Activated T-helper 2 cell treated with anti-CD3 and anti-CD28 coated beads, Interferon-gamma antibody, Interleukin-2, Interleukin-4, amounts not matched to agents 10 μg/mL and 5 μg/mL and 100 μg/mL, durations not matched to agents 14 hours and 24 hours and 36 hours (primary cell): ENCODE measurements at regions not wholly inside any gene's neighbourhood (a gene's known extent, or its start where the extent isn't known, plus 50 kb on each side); places are given as distances from the start of the nearest gene placed in this dataset.

Source experiments
- DNase-seq: peaks from one replicate; pipeline ENCODE4 v3.0.0; 2021; ENCODE audit warnings: low spot score
- H3K27ac Mint-ChIP-seq: one replicate; pipeline ENCODE4 v1.8.0; 2021; ENCODE audit warnings: mixed read lengths
- H3K27me3 Mint-ChIP-seq: one replicate; pipeline ENCODE4 v1.8.0; 2021; ENCODE audit warnings: low read depth, mixed read lengths
- H3K36me3 Mint-ChIP-seq: one replicate; pipeline ENCODE4 v1.8.0; 2021; ENCODE audit warnings: low read depth, mixed read lengths
- H3K4me1 Mint-ChIP-seq: one replicate; pipeline ENCODE4 v1.8.0; 2021; ENCODE audit warnings: low read depth, mixed read lengths
- H3K4me3 Mint-ChIP-seq: one replicate; pipeline ENCODE4 v1.8.0; 2021; ENCODE audit warnings: low read depth, mild to moderate bottlenecking, moderate library complexity, mixed read lengths
- H3K9me3 Mint-ChIP-seq: one replicate; pipeline ENCODE4 v1.8.0; 2021; ENCODE audit warnings: mixed read lengths
- intact Hi-C: fragments of 100-400 bp; cut with micrococcal nuclease; formaldehyde crosslinking; loops from one replicate; pipeline ENCODE4 v1.15.1; 2023

- DNase-seq = no peak
- Mint-ChIP-seq H3K36me3 (no peaks in the 10 kb centered on the region), H3K4me1 (no peaks in the 10 kb centered on the region), H3K9me3 (no peaks in the 10 kb centered on the region), H3K27ac (no peak overlapping the region), H3K4me3 (no peak overlapping the region), H3K27me3 (peaks cover 2% of the 10 kb centered on the region)
- intact Hi-C loops = no loop called here
These were observed 721.9 kb downstream of the PTPRU start for GRCh38 chr1:29958271-29958670.

GRCh38 chr1:29956349-29957030 is 720.2 kb downstream of the PTPRU start:
- intact Hi-C loops = no loop called here
- Mint-ChIP-seq H3K27me3 (peaks cover 2% of the 10 kb centered on the region), H3K36me3 (no peaks in the 10 kb centered on the region), H3K4me3 (no peak overlapping the region), H3K4me1 (no peaks in the 10 kb centered on the region), H3K27ac (no peak overlapping the region), H3K9me3 (no peaks in the 10 kb centered on the region)
- no peak for DNase-seq

GRCh38 chr1:29954591-29954990 is 718.3 kb downstream of the PTPRU start:
- Mint-ChIP-seq H3K27ac (no peak overlapping the region), H3K9me3 (no peaks in the 10 kb centered on the region), H3K4me3 (no peak overlapping the region), H3K4me1 (no peaks in the 10 kb centered on the region), H3K27me3 (peaks cover 2% of the 10 kb centered on the region), H3K36me3 (no peaks in the 10 kb centered on the region)
- intact Hi-C loops = no loop called here
- DNase-seq = no peak

- Mint-ChIP-seq H3K27me3 (peaks cover 2% of the 10 kb centered on the region), H3K27ac (no peak overlapping the region), H3K36me3 (no peaks in the 10 kb centered on the region), H3K4me1 (no peaks in the 10 kb centered on the region), H3K9me3 (no peaks in the 10 kb centered on the region), H3K4me3 (no peak overlapping the region)
- intact Hi-C loops = no loop called here
- no peak for DNase-seq
These were observed 717.6 kb downstream of the PTPRU start for GRCh38 chr1:29953961-29954360.

- Mint-ChIP-seq H3K4me1 (no peaks in the 10 kb centered on the region), H3K27me3 (peaks cover 2% of the 10 kb centered on the region), H3K4me3 (no peak overlapping the region), H3K36me3 (no peaks in the 10 kb centered on the region), H3K9me3 (no peaks in the 10 kb centered on the region), H3K27ac (no peak overlapping the region)
- intact Hi-C loops = no loop called here
- DNase-seq = no peak
These were observed 713.4 kb downstream of the PTPRU start for GRCh38 chr1:29949676-29950075.

GRCh38 chr1:29948581-29948980 is 712.3 kb downstream of the PTPRU start:
- intact Hi-C loops = no loop called here
- H3K9me3 Mint-ChIP-seq = no peaks in the 10 kb centered on the region
- H3K36me3 Mint-ChIP-seq = no peaks in the 10 kb centered on the region
- no peaks in the 10 kb centered on the region for H3K27me3 Mint-ChIP-seq
- no peak overlapping the region for H3K27ac Mint-ChIP-seq
- H3K4me3 Mint-ChIP-seq = no peak overlapping the region
- H3K4me1 Mint-ChIP-seq = no peaks in the 10 kb centered on the region
- no peak for DNase-seq

- Mint-ChIP-seq H3K27ac (no peak overlapping the region), H3K4me1 (no peaks in the 10 kb centered on the region), H3K36me3 (no peaks in the 10 kb centered on the region), H3K27me3 (no peaks in the 10 kb centered on the region), H3K9me3 (no peaks in the 10 kb centered on the region), H3K4me3 (no peak overlapping the region)
- no peak for DNase-seq
- intact Hi-C loops = no loop called here
These were observed 709.7 kb downstream of the PTPRU start for GRCh38 chr1:29946057-29946456.

- Mint-ChIP-seq H3K36me3 (no peaks in the 10 kb centered on the region), H3K4me1 (no peaks in the 10 kb centered on the region), H3K27ac (no peak overlapping the region), H3K27me3 (no peaks in the 10 kb centered on the region), H3K9me3 (no peaks in the 10 kb centered on the region), H3K4me3 (no peak overlapping the region)
- intact Hi-C loops = no loop called here
- DNase-seq = no peak
These were observed 709.1 kb downstream of the PTPRU start for GRCh38 chr1:29945426-29945825.

- no peaks in the 10 kb centered on the region for H3K36me3 Mint-ChIP-seq
These were observed 708.1 kb downstream of the PTPRU start for GRCh38 chr1:29944253-29944905.

GRCh38 chr1:29943034-29943433 is 706.7 kb downstream of the PTPRU start:
- Mint-ChIP-seq H3K4me1 (no peaks in the 10 kb centered on the region), H3K27me3 (no peaks in the 10 kb centered on the region), H3K36me3 (no peaks in the 10 kb centered on the region), H3K4me3 (no peak overlapping the region), H3K9me3 (no peaks in the 10 kb centered on the region), H3K27ac (no peak overlapping the region)
- intact Hi-C loops = no loop called here
- DNase-seq = no peak

More at GRCh38 chr1:29944253-29944905, 708.1 kb downstream of the PTPRU start:
- no peak for DNase-seq
- H3K4me3 Mint-ChIP-seq = no peak overlapping the region
- no peaks in the 10 kb centered on the region for H3K27me3 Mint-ChIP-seq
- H3K4me1 Mint-ChIP-seq = no peaks in the 10 kb centered on the region
- intact Hi-C loops = no loop called here
- no peak overlapping the region for H3K27ac Mint-ChIP-seq
- no peaks in the 10 kb centered on the region for H3K9me3 Mint-ChIP-seq

GRCh38 chr1:29939079-29939478 is 702.8 kb downstream of the PTPRU start:
- Mint-ChIP-seq H3K36me3 (no peaks in the 10 kb centered on the region), H3K4me3 (no peak overlapping the region), H3K27me3 (no peaks in the 10 kb centered on the region), H3K27ac (no peak overlapping the region), H3K9me3 (no peaks in the 10 kb centered on the region), H3K4me1 (no peaks in the 10 kb centered on the region)
- DNase-seq = no peak
- intact Hi-C loops = no loop called here

GRCh38 chr1:29937356-29937755 is 701.0 kb downstream of the PTPRU start:
- intact Hi-C loops = no loop called here
- Mint-ChIP-seq H3K27ac (no peak overlapping the region), H3K4me3 (no peak overlapping the region), H3K27me3 (no peaks in the 10 kb centered on the region), H3K9me3 (no peaks in the 10 kb centered on the region), H3K4me1 (no peaks in the 10 kb centered on the region), H3K36me3 (no peaks in the 10 kb centered on the region)
- no peak for DNase-seq

GRCh38 chr1:29936031-29936544 is 699.8 kb downstream of the PTPRU start:
- intact Hi-C loops = no loop called here
- Mint-ChIP-seq H3K27me3 (no peaks in the 10 kb centered on the region), H3K9me3 (no peaks in the 10 kb centered on the region), H3K4me3 (no peak overlapping the region), H3K4me1 (no peaks in the 10 kb centered on the region), H3K27ac (no peak overlapping the region), H3K36me3 (no peaks in the 10 kb centered on the region)
- DNase-seq = no peak
